HG02981 (cell line): ENCODE measurements at regions not wholly inside any gene's neighbourhood (a gene's known extent, or its start where the extent isn't known, plus 50 kb on each side); places are given as distances from the start of the nearest gene placed in this dataset.

Source experiments
- ATAC-seq: cut with Tn5 transposase; IDR thresholded peaks from one replicate; pipeline ENCODE4 v1.9.1; 2021; ENCODE audit warnings: mild to moderate bottlenecking, moderate library complexity; ENCODE audit not compliant: unreplicated experiment

GRCh38 chr10:10967029-10967428, 50.6 kb upstream of the CELF2 start:
- ATAC-seq, result no peak

GRCh38 chr10:10967581-10968256, 50.0 kb upstream of the CELF2 start:
- no peak for ATAC-seq
